B cell (primary cell): ENCODE measurements at regions not wholly inside any gene's neighbourhood (a gene's known extent, or its start where the extent isn't known, plus 50 kb on each side); places are given as distances from the start of the nearest gene placed in this dataset.

Source experiments
- EZH2 ChIP-seq: IDR thresholded peaks from 2 replicates; pipeline ENCODE4 v1.6.1; 2012; ENCODE audit warnings: borderline replicate concordance, low read depth, mild to moderate bottlenecking, moderate library complexity, low read length; ENCODE audit not compliant: insufficient read depth, poor library complexity, severe bottlenecking
- TF ChIP-seq, protein P1 (sequence below): fragments of 200-600 bp; IDR thresholded peaks from one replicate; pipeline ENCODE4 v1.8.0; 2022; ENCODE audit warnings: antibody characterized with exemption, mild to moderate bottlenecking

DNA sequence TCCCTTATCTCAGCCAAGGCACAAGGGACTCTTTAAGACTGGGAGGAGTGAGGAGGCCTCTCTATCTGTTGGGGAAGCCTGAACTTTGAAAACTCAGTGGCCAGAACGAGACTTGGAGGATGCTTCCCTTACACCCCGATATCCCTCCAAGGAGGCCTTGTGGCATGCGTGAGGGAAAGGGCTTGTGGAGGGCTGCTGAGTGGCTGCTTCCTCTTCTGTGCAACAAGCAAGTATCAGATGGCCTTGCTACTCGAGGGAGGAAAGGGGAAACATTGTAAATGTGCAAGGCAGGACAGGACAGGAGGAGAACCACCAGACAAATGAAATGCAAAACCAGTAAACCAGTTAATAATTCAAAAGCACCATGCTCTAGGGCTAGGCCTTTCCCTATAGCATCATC lies 306.5 kb upstream of the MAP3K7 start:
- TF ChIP-seq, protein P1, sequence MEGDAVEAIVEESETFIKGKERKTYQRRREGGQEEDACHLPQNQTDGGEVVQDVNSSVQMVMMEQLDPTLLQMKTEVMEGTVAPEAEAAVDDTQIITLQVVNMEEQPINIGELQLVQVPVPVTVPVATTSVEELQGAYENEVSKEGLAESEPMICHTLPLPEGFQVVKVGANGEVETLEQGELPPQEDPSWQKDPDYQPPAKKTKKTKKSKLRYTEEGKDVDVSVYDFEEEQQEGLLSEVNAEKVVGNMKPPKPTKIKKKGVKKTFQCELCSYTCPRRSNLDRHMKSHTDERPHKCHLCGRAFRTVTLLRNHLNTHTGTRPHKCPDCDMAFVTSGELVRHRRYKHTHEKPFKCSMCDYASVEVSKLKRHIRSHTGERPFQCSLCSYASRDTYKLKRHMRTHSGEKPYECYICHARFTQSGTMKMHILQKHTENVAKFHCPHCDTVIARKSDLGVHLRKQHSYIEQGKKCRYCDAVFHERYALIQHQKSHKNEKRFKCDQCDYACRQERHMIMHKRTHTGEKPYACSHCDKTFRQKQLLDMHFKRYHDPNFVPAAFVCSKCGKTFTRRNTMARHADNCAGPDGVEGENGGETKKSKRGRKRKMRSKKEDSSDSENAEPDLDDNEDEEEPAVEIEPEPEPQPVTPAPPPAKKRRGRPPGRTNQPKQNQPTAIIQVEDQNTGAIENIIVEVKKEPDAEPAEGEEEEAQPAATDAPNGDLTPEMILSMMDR: no peak
- TF ChIP-seq EZH2: no peak
